M059J (cell line): ENCODE measurements at regions not wholly inside any gene's neighbourhood (a gene's known extent, or its start where the extent isn't known, plus 50 kb on each side); places are given as distances from the start of the nearest gene placed in this dataset.
"Not testable (repeated sequence)": the region's sequence is repeated elsewhere in the genome, so short reads cannot be mapped to it uniquely, and the experiment has no call there.

ENCODE experiments used
- DNase-seq: peaks from one replicate; pipeline ENCODE4 v3.0.0-alpha.2; 2012; ENCODE audit warnings: low read depth

DNA sequence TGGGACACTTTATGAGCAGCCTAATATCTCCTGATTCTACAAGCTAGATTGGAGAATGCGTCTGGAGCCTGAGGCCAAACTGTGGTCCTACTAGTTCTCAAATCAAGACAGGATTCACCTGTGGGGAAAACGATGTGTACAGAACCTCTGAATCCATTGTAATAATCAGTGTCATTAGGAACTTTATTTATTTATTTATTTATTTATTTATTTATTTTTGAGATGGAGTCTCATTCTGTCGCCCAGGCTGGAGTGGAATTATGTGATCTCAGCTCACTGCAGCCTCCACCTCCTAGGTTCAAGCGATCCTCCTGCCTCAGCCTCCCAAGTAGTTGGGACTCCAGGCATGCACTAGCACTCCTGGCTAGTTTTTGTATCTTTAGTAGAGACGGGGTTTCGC is 52.6 kb upstream of the KIF26B start:
- not testable (repeated sequence) for DNase-seq

DNA sequence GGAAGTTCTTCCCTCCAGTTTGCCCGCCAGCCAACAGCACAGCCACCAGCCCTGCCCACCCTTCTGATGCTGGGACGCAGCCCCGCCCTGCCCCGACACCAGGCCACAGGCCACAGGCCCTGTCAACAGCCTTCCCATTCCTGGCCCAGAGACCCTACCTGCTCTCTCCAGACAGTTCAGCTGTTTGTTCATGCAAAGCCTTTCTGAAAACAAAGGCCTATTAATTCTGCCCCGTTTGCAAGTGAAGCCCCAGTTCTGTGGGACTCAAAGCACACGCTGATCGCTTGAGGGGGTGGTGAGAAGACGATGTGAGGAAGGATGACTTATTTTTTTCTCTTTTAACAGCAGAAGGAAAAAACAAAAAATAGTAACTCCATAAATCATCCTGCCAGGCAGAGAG is 55.4 kb upstream of the KIF26B start:
- DNase-seq = no peak

DNA sequence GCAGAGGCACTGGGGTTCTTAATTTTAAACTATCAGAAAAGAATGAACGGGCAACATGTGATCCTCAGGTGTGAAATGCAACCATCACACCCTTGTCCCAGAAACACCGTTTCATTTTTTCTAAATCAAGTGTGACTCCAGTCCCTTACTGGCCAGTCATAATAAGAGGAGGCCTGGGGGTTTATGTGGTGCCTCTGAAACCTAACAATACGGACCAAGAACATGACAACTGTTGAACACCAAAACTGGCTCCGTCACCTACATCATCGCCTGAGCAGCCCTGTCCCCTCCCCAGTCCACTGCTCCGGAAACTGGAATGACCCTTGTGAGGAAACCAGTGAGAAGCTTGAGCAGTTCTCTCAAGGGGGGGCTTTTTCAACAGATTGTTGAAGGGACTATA is 55.9 kb upstream of the KIF26B start:
- DNase-seq = no peak

DNA sequence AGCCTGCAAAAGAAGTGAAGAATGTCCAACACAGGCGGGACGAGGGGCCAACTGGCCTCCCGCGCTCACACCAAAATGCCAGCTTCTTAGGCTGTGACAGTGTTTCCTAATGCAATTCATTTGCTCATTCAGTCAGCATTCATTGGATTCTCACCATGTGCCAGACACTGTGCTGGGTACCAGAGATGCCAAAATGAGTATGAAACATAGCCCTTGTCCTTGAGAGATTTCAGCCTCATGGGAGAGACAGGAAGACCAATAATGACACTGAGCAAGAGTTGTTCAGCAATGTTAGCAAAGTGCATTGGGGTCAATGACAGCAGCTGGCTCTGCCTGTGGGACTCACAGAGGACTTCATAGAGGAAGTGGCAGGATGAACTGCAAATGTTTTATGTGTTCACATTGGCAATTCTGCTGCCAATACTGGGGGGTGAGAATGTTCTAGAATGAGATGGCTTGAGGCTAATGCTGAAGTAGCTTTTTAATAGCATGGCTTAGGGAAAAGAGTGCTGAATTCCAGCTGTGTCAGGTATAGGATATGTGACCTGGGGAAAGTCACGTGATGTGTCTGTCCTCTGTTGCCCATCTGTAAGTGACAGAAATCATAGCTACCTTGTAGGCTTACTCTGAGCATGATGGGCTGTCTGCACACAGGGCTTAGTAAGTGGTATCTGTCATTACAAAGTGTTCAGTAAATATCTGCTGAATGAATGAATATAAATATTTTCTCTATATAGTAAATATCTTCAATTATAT is 58.3 kb upstream of the KIF26B start:
- no peak for DNase-seq

DNA sequence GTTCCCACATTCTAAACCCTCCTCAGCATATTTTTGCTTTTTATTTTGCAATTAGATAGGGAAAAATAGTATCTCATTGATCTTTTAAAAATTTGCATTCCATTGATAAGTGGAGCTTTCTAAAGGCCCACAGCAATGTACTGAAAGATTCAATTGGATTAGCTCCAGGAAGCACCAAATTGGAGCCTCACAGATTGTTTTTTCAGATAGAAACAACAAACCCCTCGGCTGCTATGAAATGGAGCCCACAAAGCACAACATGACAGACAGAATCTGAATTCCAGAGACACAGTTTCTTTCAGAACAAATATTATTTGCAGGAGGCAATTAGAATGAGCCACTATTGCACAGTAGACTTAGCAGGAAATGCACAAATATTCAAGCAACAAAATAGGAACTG is 58.9 kb upstream of the KIF26B start:
- DNase-seq = no peak

DNA sequence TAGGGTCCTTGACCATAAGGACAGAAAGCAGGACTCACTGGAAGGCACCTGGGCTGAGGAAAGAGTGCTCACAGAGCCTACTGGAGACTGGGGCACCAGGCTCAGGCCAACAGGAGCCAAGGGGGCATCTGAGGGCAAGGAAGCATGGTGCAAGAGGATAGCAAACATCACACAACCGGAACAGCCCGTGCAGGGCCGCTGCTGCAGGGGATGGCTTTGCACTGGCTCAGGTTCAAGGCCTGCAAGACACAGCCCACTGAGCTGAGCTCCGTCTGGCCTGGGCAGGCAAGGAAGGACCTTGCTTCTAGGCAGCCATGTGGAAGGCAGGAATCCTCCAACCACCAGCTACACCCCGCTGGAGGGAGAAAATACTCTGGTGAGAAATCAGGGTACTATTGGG is 59.8 kb upstream of the KIF26B start:
- no peak for DNase-seq

DNA sequence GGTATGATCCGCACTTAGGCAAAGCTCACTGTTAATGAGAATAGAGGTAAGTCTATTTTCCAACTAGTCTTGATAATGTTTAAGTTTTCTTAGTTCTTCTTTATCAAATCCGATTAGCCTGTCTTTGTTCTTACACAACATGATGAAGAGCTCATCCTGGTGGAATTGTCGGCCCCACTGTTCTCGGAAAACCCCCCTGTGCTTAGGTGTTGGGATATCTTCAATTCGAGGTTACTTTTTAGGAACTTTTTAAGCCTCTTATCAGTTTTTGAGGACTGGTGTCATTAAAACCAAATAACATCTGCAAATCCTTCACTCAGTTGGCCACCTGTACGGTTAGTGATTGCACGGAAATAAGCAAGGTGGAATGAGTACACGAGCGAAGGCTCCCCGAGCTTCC is 60.7 kb upstream of the KIF26B start:
- DNase-seq = no peak

DNA sequence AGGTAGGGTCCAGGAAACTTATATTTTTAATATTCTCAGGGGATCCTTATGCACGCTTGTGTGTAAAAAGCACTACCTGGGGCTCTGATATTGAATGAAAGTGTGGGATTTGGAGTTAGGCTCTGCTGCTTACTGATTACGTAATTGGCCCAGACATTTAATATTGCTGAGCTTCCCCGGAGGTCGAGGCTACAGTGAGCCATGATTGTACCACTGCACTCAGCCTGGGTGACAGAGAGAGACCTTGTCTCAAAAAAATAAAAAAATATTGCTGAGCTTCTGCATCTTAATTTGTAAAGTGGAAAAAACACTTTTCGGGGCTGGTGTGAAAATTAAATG is 62.2 kb upstream of the KIF26B start:
- DNase-seq = no peak

DNA sequence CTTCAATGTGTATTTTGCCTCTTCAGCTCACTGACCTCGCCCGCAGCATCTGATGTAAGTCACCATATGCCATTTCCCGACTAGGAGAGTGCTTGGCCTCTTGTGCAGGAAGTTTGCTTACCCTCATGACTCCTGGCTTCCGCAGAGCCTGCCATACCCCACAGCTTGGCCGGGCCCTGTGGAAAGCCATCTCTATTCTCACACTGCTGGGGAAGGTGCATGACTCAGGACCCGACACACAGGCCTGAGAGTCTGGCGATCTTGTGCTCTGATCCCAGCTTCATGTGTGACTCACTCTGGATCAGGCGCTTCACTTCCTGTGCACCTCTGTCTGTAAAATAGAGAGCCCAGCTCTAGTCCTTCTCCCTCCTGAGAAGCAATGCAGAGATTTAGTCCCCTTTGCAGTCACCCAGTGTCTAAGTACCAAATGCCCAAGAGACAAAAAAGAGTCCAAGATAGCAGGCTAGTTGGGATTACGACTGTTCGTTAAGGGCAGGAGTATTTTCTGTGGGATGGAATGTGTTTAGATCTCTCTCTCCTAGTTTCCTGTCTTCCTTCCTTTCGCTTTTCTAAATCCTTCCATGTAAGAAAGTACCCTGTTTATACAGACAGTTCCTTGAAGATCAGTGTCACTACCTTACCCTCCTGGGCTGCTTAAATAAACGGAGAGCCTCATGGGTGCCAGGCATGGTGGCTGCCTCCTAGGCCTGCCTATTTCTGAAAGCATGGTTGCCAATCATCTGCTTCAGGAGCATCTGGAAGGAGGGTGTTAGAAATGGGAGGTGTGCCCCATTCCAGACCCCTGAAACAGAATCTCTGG is 62.8 kb upstream of the KIF26B start:
- peak; percentile 99 for DNase-seq

DNA sequence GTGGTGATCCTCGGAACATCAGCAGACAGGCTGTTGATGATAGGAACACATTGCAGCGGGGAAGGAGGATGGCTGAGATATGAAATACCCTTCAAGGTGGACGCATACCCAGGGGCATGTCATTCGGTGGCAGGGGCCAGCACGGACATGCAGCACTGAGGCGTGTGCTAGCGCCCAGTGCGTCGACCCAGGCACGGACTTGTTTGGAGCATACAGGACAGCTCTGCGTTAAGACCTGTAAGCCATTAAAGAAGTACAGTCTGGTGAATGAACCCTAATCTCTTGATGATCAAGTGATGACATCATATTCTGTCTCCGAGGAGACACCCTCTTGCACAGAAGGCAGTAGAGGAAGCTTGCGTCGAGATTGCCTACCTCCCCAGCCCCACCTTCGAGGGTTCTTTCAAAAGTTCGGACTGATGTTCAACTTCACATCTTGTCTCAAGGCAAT is 63.6 kb upstream of the KIF26B start:
- peak; percentile 3 for DNase-seq

DNA sequence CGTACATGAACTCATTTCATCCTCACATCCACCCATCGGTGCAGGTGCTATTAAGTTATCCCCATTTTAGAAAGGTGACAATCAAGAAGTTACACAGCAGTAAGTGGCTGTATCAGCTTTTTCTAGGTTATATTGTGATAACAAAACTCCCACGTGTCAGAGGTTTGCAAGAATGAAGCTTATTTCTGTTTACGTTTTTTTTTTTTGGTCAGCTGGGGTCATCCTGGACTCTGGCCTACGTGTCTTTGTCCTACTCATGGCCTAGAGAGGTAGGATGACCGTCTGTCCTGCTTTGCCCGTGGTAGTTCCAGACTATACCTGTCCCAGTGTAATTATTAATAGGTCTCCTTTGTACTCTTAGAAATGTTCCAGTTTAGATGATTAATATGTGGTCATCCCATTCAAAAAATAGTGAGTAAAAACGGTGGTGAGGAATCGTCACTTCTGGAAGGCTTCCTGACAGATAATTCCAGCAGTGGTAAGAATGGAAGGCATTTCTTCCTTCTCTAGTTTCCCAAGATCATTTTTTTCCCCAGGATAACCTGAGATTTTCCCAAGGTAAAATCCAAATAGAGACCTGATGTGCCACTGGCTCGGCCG is 64.2 kb upstream of the KIF26B start:
- DNase-seq = no peak

DNA sequence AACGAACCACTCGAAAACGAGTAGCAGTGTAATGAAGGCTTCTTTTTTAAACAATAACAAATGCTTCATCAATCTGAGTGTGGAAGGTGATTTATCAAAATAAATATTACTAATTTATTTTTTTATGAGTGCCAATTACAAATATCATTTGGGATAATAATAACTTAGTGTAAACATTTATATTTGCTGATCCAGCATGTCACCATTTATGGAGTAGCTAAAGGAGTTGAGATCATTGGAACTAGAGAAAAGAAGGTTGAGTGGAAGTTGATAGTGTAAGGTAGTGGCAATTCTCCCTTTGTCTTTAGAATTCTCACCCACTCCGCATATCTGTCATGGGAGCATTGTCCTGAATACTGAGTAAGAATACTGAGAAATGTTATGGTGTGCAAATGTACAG is 67.1 kb upstream of the KIF26B start:
- no peak for DNase-seq

DNA sequence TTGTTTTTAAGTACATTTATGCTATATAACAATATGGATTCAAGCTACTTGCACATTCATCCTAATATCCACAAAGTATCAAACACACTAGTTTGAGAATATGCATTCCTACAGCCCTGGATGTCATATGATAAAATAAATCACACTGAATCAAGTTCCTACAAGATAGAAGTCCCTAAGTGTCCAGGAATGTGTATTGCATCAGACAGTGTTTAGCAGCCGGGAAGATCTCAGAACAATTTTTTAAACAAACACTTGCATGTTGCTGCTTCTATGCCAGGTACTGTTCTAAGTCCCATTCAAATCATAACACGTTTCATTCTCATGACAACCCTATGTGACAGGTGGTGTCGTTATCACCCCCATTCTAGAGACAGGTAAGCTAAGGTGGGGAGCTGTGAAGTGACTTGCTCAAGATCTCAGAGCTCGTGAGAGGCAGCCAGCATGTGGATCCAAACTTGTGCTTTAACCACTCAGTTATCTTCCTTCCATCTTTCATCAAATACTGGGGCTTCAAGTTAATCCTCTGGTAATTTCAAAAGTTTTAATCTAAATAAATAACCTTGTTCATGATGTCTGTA is 68.3 kb upstream of the KIF26B start:
- peak; percentile 9 for DNase-seq

DNA sequence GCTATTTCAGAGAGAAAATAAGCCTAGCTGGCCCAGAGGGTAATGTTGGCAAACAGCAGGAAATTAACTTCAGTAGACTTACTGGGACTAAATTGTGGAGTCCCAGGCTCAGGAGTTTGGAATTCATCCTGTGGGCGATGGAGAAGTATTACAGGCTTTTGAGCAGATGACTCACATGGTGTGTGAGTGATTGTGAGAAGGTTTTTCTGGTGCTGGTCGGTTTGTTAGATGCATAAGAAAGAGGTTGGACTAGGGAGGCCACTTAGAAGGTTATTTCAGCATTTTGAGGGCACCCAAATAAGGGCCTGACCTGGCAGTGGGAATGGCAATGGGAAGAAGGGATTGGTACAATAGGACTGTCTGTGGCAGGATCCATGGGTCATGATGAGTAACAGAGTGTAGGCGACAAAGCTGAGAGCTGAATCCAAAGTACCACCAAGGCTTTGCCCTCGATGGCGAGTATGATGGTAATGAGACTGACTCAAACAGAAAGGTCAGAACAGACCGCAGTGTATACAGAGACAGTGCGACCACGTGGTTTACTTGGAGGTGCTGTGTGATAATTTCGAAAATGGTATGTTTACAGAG is 69.2 kb upstream of the KIF26B start:
- DNase-seq = peak; percentile 97

DNA sequence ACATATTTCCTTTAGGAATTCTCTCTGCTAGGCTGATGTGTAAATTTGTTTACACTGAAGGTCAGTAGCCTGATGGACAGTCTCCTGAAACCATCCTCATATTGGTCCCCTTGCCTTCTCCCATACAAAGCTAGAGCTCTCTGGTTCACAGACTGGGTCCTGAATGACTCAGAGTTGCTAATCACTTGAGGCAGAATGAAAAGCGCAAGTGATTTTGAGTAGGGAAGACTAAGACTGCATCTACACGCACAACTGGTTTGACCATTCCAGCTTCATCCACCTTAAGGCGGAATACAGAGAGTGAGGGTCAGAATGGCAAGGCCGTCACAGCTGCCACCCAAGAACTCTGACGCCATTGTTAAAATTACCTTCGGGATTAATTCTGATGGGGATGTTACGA is 70.2 kb upstream of the KIF26B start:
- DNase-seq = peak; percentile 51

DNA sequence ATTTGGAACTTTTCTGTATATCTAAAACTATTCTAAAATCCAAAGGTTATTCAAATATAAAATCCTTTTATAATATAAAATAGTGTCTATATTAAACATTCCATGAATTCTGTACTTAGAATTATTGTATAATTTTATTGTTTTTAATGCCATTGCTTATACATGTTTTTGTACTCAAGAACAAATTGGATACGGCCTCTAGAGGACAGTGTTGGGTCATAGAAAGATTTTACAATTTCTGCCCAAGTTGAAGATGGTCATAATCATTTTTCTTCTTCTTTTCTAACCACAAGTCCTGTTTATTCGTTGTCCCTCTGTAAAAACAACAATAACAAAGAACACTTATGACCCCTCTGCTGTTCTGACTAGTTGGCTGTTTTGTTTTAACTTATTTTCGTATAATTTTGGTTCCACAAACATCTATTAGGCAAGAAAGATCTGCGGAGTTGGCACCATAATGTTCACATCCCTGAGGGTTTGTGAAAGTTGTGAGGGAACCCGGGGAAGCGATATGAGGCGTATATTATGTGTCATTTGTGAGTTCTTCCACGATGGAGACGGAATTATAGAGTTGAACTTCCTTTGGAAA is 75.7 kb upstream of the KIF26B start:
- peak; percentile 55 for DNase-seq

DNA sequence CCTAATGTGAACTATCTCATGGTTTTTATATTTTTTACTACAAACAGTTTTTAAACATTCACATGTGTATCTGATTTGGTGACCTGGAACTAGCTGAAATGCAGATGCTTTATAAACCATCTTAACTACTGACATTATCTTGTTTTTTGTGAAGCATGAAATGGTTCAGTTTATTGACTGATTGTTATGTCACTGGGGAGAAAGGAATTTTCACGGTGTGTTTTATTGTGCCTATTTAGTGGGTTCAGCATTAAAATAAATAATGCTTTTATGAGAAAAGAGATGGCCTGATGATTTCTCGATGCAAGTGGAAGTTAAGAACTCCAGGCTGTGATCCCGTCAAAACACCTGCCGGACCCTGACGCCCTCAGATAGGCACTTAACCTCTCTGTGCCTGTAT is 79.9 kb upstream of the KIF26B start:
- DNase-seq = no peak

DNA sequence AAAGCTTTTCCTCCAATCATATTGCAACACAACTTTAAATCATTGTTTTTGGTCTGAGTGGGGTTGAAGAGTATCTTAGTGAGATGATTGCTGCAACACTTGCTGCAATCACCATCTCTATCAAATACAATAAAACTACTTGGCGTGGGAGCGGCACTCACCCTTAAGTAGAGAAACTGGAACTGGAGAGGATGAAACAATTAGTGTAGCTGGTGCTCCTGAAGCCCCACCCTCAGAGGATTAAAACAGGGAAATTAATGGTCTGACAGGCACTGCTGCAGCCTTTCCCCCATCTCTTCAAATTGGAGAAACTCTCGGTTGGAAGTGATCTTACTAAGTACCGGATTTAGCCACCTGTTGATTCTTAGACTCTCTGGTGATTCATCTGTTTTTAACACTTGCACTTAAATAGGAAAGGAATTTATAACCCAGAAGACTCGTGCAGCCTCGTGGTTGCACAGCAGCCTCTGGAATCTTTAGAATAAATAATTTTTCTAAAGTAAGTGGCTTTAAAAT is 80.5 kb upstream of the KIF26B start:
- peak; percentile 31 for DNase-seq

DNA sequence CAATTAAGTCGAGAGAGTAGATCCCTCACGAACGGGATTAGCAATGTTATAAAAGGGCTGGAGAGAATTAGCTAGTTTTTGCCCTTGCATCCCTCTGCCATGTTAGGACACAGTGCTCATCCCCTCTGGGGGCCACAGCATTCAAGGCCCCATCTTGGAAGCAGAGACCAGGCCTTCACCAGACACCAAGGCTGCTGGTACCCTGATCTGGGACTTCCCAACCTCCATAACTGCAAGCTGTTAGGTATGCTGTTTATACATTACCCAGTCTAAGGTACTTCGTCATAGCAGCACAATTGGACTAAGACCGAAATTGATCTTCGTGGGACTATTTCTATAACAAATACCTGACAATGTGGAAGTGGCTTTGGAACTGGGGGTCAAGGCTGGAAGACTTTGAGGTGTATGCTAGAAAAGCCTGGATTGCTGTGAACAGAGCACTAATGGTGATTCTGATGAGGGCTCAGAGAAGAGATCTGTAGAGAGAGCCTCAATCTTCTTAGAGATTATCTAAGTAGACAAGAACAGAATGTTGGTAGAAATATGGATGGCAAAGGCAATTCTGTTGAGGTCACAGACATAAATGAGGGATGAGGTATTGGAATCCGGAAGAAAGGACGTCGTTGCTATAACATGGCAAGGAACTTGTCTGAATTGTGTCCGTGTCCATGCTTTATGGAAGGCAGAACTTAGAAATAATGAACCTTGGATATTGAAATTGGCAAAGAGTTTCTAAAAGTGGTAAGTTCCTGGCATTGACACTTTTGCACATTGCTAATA is 83.8 kb upstream of the KIF26B start:
- no peak for DNase-seq

DNA sequence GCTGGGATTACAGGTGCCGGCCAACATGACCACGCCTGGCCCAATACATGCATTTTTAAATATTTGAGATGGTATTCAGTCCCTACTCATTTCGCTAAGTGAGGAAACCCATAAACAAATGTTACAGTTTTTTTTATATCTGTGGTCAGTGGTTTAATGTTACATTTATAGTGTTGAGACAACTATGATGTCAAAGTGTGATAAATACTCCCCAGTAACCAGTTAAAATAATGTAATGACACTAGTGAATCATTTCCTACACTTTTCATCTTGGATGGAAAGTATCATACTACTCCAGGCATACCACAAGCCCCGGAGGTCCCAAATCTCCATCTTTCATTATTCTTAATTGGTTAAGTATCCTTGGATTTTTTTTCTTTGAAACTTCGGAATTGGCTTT is 87.5 kb upstream of the KIF26B start:
- DNase-seq = peak; percentile 61
